GM21723 (cell line): ENCODE measurements at regions not wholly inside any gene's neighbourhood (a gene's known extent, or its start where the extent isn't known, plus 50 kb on each side); places are given as distances from the start of the nearest gene placed in this dataset.

Experiments used
- ATAC-seq: cut with Tn5 transposase; IDR thresholded peaks from one replicate; pipeline ENCODE4 v1.9.1; 2021; ENCODE audit warnings: mild to moderate bottlenecking, moderate library complexity; ENCODE audit not compliant: unreplicated experiment

DNA sequence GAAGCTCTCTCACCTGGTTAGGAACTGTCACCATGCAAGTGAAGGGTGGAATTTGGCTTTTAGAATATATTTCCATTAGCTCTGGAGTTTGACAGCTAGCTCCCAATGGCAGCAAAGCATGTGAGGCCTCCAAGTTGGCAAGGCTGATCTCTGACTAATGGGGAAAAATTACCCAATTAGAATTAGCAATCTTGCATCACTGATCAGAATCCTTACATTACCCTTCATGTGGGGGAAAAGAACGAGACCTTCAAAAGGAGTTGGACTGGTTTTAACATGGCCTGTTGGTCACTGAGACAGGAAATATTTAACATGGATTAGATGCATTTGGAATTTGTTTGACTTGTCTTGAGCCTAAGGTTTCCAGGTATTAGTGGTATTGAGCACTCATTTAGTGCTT is 192.3 kb upstream of the GDNF start:
- no peak for ATAC-seq

GRCh38 chr5:38031304-38031703 is 191.5 kb upstream of the GDNF start:
- ATAC-seq, result no peak

GRCh38 chr5:38029397-38030065 is 189.7 kb upstream of the GDNF start:
- ATAC-seq, result no peak

GRCh38 chr5:38023799-38024198 is 184.0 kb upstream of the GDNF start:
- ATAC-seq, result no peak

GRCh38 chr5:38023371-38023770 is 183.5 kb upstream of the GDNF start:
- ATAC-seq, result no peak

- ATAC-seq, result no peak
These were observed 182.8 kb upstream of the GDNF start for GRCh38 chr5:38022631-38023030.

DNA sequence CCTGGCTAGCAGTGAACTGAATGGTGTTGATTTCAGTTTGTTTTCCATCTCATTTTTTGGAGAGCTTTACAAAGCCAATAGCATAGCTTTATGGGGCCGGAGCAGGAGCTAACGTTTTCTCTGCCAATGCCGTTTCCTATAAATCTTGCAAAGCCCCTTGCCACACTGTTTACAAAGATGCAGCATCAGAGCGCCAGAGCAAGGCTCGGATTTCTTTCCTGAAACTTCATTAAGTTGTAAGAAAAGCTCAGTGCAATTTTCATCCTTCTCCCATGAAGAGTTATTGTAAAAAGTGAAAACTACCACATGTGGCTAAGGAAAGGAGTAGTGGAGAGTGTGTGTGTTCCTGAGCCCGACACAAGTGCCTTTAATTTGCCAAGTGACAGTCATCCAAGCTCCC is 178.2 kb upstream of the GDNF start:
- ATAC-seq, result no peak

DNA sequence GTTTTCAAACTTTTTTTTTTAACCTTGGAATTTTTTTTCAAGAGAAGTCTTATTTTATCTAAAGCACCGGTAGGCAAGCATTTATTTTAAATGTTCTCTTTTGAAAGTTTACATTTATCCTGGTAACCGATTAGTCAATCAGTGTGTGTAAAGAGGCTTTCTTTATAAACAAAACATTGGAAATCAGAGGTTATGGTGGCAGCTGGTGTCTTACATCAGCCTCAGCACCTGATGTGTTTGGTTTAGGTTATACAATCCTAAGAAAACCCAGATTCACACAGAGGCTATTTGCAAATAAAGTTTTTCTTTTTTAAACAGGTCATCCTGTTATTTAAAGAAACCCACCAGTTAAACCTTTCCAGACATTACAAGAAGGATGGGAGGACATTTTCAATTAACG is 173.3 kb upstream of the GDNF start:
- no peak for ATAC-seq

DNA sequence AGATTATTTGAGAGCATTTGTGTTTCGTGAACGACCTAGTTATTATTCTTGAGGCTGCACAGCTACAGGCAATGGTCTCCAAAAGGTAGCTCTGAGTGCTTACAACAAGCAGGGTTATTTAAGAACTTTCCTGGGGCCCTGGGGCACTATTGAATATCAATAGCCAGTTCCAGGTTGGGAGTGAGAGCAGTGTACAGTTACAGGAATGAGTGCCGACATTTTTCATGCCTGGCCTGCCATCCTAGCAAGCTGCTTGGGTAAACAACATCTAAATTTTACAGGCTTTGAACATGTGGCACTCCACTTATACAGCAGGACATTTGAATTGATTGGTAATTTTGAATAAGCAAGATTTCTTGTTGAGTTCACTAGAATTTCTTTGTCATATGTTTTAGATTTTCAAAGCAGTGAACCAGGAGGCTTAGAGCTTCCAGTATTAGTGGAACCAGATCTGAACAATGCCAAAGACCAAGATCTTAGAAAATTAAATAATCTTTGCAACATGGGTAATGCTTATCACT is 171.9 kb upstream of the GDNF start:
- ATAC-seq, result no peak

DNA sequence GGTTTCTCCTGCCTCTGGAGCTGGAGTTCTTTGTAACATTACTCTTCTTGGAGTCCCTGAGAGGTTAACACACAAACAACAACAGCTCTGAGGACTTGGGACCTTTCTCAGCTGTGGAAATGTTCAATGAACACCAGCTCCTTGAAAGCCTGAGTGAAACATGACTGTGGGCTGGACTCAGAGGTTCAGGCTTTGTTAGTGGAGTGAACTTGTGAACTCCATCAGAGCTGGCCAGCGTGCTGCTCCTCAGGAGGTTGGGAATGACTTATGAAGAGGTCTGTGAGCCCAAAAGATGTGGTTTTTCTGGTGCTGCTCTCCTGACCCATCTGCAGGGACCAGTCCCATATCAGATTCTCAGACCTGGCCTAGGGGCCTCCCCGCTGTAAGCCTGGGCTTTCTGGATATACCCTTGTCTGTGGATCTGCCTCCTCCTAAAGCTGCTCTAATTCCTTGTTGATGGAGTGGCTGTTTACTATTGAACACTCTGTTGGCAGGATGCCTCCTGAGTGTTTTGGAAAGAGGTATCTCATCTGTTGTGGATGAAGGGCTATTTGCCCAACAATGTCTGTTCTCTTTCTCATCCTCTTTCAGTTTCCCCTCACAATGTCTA is 170.0 kb upstream of the GDNF start:
- ATAC-seq, result no peak

- no peak for ATAC-seq
These were observed 168.4 kb upstream of the GDNF start for GRCh38 chr5:38008198-38008597.

DNA sequence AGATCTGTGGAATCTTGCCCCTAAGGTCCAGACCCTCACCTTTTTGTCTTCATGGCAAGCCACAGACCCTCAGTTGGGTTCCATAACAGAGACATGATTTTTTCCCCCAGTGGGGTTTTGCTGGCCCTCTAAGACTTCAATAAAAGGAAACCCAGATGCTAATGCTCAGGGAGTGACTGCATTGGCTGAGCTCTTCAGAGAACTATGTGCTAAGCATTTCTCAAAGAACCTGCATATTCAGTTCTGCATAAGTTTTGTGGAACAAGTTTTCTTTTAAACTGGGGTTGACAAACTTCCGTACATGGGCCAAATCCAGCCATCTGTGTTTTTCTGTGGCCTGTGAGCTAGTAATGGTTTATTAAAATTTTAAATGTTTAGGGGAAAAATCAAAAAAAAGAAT is 159.8 kb upstream of the GDNF start:
- no peak for ATAC-seq

DNA sequence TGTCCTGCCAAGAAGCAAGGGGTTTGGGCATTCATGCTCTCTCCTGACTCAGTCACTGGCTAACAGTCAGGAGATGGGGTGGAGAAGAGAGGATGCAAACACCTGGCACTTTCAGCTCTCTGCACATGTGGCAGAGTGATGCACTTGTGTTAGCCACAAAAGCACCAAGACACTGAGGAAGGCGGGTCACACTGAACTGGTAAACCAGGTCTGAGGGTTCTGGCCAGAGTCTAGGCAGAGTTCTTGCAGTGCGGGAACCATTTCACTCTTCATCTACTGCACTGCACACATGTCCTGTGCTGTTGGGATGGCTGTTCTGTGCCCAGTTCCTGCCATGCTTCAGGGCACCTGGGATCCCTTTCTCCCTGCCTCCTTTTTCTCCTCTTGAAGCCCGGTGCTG is 157.1 kb upstream of the GDNF start:
- no peak for ATAC-seq

DNA sequence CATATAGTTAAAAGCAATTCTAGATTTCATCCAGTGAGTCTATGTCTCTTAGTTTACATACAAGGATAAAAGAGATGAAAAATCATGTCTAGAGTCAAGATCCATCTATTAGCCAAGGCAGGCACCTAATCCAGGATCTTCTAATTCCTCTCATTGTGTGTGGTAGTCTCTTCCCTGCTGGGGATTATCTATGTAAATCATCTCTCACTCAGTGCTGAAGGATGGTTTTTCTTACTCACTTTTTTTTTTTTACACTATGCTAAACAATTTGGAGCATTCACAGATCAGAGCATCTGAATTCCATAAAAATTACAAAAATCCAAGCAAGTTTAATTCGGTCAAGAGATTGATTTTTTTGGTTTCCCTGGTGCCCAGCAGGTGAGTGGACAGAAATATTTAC is 154.9 kb upstream of the GDNF start:
- ATAC-seq, result no peak

- no peak for ATAC-seq
These were observed 151.8 kb upstream of the GDNF start for GRCh38 chr5:37991301-37992299.

GRCh38 chr5:37989884-37990283 is 150.0 kb upstream of the GDNF start:
- ATAC-seq, result no peak

GRCh38 chr5:37988454-37989046 is 148.7 kb upstream of the GDNF start:
- no peak for ATAC-seq

GRCh38 chr5:37984300-37984699 is 144.5 kb upstream of the GDNF start:
- no peak for ATAC-seq

DNA sequence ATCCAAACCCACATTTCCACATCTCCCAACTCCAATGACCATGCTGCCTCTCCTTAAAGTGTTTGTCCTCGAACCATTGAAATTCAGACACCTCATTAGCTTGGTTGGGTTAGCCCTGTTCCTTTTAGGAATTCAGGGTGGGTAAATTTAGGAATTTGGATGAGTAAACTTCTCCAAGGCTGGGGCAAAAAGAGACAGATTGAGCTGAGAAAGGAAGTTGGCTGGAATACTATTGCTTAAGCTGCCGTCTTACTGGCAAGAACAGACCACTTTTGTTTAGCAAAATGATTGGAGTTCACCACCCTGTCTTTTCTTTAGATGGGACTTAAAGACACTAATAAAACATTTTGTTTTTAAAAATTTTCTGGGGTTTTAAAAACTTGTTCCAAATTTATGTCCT is 143.6 kb upstream of the GDNF start:
- no peak for ATAC-seq

GRCh38 chr5:37979559-37979958 is 139.7 kb upstream of the GDNF start:
- ATAC-seq, result no peak

DNA sequence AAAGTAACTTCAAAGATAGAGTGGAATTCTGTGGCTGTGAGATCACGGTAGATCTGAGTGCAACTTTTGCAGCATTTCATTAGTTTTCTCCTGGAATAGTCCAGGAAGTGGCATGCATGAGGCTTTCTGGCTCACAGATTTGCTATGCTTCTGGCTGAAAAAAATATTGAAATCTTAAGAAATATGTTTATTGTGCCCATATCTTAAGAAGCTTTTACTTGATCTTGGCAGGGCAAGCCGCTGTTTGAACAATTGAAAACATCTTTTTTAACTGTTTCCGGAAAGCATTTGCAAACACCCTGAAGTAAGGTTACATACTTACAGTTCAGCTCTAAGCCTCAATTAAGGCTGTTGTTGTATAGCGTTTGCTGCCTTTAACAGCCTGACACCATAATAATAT is 135.7 kb upstream of the GDNF start:
- ATAC-seq, result no peak
